GM12874 (cell line): ENCODE measurements at regions not wholly inside any gene's neighbourhood (a gene's known extent, or its start where the extent isn't known, plus 50 kb on each side); places are given as distances from the start of the nearest gene placed in this dataset.

Source experiments
- TF ChIP-seq, protein P1 (sequence below): IDR thresholded peaks from 2 replicates; pipeline ENCODE4 v1.5.1; 2011; ENCODE audit warnings: low read depth, mild to moderate bottlenecking, control low read depth, low read length, moderate library complexity; ENCODE audit not compliant: insufficient read depth

- TF ChIP-seq, protein P1, sequence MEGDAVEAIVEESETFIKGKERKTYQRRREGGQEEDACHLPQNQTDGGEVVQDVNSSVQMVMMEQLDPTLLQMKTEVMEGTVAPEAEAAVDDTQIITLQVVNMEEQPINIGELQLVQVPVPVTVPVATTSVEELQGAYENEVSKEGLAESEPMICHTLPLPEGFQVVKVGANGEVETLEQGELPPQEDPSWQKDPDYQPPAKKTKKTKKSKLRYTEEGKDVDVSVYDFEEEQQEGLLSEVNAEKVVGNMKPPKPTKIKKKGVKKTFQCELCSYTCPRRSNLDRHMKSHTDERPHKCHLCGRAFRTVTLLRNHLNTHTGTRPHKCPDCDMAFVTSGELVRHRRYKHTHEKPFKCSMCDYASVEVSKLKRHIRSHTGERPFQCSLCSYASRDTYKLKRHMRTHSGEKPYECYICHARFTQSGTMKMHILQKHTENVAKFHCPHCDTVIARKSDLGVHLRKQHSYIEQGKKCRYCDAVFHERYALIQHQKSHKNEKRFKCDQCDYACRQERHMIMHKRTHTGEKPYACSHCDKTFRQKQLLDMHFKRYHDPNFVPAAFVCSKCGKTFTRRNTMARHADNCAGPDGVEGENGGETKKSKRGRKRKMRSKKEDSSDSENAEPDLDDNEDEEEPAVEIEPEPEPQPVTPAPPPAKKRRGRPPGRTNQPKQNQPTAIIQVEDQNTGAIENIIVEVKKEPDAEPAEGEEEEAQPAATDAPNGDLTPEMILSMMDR: no peak
Measured at GRCh38 chrX:68994135-68994890, 165.5 kb downstream of the EFNB1 start.

- TF ChIP-seq, protein P1: no peak
Measured at GRCh38 chrX:68992821-68993397, 164.1 kb downstream of the EFNB1 start.

DNA sequence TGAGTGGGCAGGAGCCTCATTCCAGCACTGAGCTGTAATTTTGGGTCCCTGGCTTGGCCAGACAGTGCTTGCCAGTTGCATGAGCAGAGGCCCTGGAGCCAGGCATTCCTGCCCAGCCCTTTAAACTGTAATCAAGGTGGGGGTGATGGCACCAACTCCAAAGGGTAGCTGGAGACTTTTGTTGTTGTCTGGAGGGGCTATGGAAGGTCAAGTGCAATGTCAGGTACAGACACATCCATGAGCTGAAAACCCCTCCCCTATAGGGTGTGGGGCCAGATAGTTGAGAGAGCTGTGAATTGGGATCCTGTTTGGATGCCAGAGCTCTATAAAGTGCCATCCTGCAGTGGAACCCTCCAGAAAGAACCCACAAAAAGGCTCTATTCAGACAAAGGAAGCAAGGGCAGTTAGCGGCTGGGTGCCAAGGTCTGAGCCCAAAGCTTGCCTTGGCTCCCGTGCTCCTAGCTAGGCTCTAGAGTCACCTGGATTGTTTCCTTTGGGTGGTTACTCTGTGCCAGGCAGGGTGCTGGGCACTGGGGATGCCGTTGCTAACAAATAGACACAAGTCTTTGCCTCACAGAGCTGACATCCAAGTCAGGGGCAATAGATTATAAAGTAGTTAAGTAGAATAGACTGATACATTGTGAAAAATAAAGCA is 163.0 kb downstream of the EFNB1 start:
- TF ChIP-seq, protein P1: no peak

DNA sequence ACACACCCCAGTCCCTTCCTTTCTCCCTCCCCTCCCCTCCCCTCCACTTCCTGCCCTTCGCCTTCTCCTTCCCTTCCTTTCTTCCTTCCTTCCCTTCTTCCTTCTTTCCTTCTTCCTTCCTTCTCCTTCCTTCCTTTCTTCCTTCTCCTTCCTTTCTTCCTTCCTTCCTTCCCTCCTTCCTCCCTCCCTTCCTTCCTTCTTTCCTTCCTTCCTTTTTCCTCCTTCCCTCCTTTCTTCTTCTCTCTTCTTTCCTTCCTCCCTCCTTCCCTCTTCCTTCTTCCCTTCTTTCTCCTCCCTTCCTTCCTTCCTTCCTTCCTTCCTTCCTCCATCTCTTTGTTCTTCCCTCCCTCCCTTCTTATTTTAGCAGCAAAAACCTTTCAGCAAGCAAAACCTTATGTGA is 162.1 kb downstream of the EFNB1 start:
- TF ChIP-seq, protein P1: no peak

GRCh38 chrX:68989865-68990606 is 161.2 kb downstream of the EFNB1 start:
- TF ChIP-seq, protein P1: no peak

DNA sequence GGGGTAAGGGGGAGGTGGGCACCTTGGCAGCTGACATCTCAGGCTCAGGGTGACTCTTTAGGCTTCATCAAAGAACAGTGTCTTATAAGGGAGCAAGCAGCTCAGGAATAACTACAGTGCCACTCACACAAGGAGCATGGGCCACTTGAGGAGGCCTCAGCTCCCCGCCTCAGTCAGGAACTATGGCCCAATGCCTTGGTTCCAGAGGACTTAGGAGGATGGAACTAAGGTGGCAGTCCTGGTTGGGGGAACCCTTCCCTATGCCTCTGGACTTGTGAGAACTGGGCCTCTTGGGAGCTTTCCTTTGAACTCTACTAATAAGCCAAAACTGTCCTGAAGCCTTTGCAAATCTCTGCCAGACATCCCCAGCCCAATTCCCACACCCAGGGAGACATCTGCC is 160.6 kb downstream of the EFNB1 start:
- TF ChIP-seq, protein P1: no peak

DNA sequence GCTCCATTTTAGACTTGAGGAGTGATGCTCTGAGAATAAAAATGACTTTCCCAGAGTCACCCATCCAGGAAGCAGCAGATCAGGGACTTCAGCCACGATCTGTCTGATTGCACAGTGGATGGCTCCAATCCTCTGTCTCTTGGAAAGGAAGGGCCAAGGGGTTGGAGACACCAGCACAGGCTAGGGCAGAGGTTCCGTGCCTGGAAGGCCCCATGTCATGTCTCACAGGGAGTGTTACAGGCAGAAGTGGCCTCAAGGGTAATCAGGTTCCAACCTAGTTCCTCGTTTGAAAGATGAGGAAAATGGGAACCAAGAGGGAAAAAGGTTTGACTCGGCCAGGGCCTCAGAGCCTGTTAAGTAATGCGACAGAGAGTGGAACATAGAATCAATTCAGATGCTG is 160.0 kb downstream of the EFNB1 start:
- TF ChIP-seq, protein P1: no peak
